CD8-positive, alpha-beta memory T cell (primary cell): ENCODE measurements at regions not wholly inside any gene's neighbourhood (a gene's known extent, or its start where the extent isn't known, plus 50 kb on each side); places are given as distances from the start of the nearest gene placed in this dataset.

Experiments used
- CTCF ChIA-PET: fragments of 350-600 bp; sonication (Branson Sonifier 250); formaldehyde crosslinking; loops from one replicate; lab custom pipeline; 2021; ENCODE audit warnings: antibody characterized with exemption; lab: Charles Lee
- POLR2A ChIA-PET: fragments of 350-600 bp; sonication (Branson Sonifier 250); formaldehyde crosslinking; loops from one replicate; lab custom pipeline; 2021; ENCODE audit warnings: antibody characterized with exemption; lab: Charles Lee
- DNase-seq, 5 donors: peaks; one replicate each; pipeline versions ENCODE4 v3.0.0 to v3.0.0-alpha.2; 2020 to 2022; ENCODE audit warnings: mixed read lengths in 1 of 5
- H3K27ac ChIP-seq: one replicate; pipeline ENCODE4 v1.7.0; 2013; ENCODE audit warnings: low read depth, mild to moderate bottlenecking, low read length, moderate library complexity
- H3K27me3 ChIP-seq: 2 replicates; pipeline ENCODE4 v1.7.0; 2013; ENCODE audit warnings: low read length, mild to moderate bottlenecking; ENCODE audit not compliant: insufficient read depth, poor library complexity, severe bottlenecking
- H3K36me3 ChIP-seq: 2 replicates; pipeline ENCODE4 v1.7.0; 2013; ENCODE audit warnings: mild to moderate bottlenecking, low read length, moderate library complexity; ENCODE audit not compliant: insufficient read depth
- H3K4me1 ChIP-seq: 2 replicates; pipeline ENCODE4 v1.7.0; 2013; ENCODE audit warnings: mild to moderate bottlenecking, low read length, moderate library complexity; ENCODE audit not compliant: insufficient read depth
- H3K4me3 ChIP-seq: 2 replicates; pipeline ENCODE4 v1.7.0; 2013; ENCODE audit warnings: mild to moderate bottlenecking, low read length
- H3K9me3 ChIP-seq: 2 replicates; pipeline ENCODE4 v1.7.0; 2013; ENCODE audit warnings: mild to moderate bottlenecking, low read length
- H3K27ac Mint-ChIP-seq, 8 donors: one replicate each; pipeline ENCODE4 v1.8.0; 2020 to 2021; ENCODE audit warnings: mixed read lengths in 8 of 8, mild to moderate bottlenecking in 6 of 8, inconsistent platforms in 3 of 8, moderate library complexity in 3 of 8
- H3K27me3 Mint-ChIP-seq, 2 donors: one replicate each; pipeline ENCODE4 v1.8.0; 2020 to 2021; ENCODE audit warnings: mixed read lengths in 2 of 2, mild to moderate bottlenecking in 1 of 2, moderate library complexity in 1 of 2
- H3K36me3 Mint-ChIP-seq, 3 donors: one replicate each; pipeline ENCODE4 v1.8.0; 2020 to 2021; ENCODE audit warnings: mixed read lengths in 3 of 3, inconsistent platforms in 1 of 3, mild to moderate bottlenecking in 1 of 3
- H3K4me1 Mint-ChIP-seq, 3 donors: one replicate each; pipeline ENCODE4 v1.8.0; 2020 to 2021; ENCODE audit warnings: mixed read lengths in 3 of 3, inconsistent platforms in 1 of 3, mild to moderate bottlenecking in 1 of 3
- H3K4me3 Mint-ChIP-seq, 7 donors: one replicate each; pipeline ENCODE4 v1.8.0; 2020 to 2021; ENCODE audit warnings: mixed read lengths in 7 of 7, mild to moderate bottlenecking in 6 of 7, moderate library complexity in 4 of 7, inconsistent platforms in 2 of 7
- H3K9me3 Mint-ChIP-seq, 5 donors: one replicate each; pipeline ENCODE4 v1.8.0; 2020 to 2022; ENCODE audit warnings: mixed read lengths in 5 of 5, mild to moderate bottlenecking in 3 of 5, moderate library complexity in 2 of 5, inconsistent platforms in 1 of 5

DNA sequence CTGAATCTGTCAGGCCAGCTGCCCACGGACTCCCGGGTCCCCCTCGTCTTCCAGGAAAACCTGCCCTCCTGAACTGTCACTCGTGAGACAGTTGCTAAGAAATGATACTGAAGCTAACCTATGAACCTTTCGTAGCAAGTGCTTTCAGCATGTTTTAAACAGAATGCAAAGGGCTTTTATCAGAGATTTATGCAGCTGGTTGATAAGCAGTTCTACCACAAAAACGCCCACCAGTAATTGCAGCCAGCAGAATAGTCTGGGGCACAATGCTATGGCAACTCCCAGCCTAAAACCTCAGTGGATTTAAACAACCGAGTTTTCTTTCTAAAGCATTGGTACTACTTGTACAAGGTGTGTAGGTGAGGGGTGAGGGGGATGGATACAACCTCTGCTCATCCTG lies 97.5 kb downstream of the IRX2 start:
- peaks cover 5 to 10% (median 5%) of the 10 kb centered on the region in 5 donors for H3K9me3 Mint-ChIP-seq
- POLR2A ChIA-PET = no interaction called here

DNA sequence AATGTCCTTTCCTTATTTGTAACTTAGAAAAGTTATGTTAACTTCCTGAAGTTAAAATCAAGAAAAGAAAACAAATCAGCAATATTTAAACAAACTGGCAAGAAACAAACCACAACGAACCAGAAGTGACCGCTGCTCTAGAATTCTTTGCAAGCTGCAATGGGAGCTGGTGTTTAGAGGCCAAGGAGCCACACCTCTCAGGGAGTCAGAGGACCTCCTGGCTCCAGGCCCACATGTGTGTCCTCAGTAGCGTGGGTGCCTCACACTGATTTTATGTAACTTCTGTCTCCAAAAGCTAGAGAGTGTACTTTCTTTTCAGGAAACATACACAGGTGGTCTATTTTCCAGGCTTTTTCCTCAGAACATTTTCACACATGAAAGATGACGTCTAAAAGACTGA lies 100.4 kb downstream of the IRX2 start:
- no peak for DNase-seq
- ChIA-PET CTCF (no interaction called here), POLR2A (no interaction called here)
- Mint-ChIP-seq H3K9me3 (peaks cover 0 to 10% (median 7%) of the 10 kb centered on the region in 5 donors), H3K4me1 (no peaks in the 10 kb centered on the region), H3K4me3 (no peak overlapping the region), H3K27ac (no peak overlapping the region), H3K27me3 (peaks cover 0 to 6% of the 10 kb centered on the region in 2 donors), H3K36me3 (no peaks in the 10 kb centered on the region)
- Histone ChIP-seq H3K27me3 (no peaks in the 10 kb centered on the region), H3K27ac (no peak overlapping the region), H3K9me3 (no peaks in the 10 kb centered on the region), H3K4me1 (no peaks in the 10 kb centered on the region), H3K4me3 (no peak overlapping the region), H3K36me3 (no peaks in the 10 kb centered on the region)

More for the DNA sequence above, 97.5 kb downstream of the IRX2 start:
- H3K27me3 ChIP-seq = no peaks in the 10 kb centered on the region
- Mint-ChIP-seq H3K27me3 (peaks cover 0 to 6% of the 10 kb centered on the region in 2 donors), H3K36me3 (no peaks in the 10 kb centered on the region), H3K27ac (no peak overlapping the region), H3K4me1 (no peaks in the 10 kb centered on the region), H3K4me3 (no peak overlapping the region)
- no peaks in the 10 kb centered on the region for H3K4me1 ChIP-seq
- no peaks in the 10 kb centered on the region for H3K36me3 ChIP-seq
- DNase-seq = no peak
- no peak overlapping the region for H3K4me3 ChIP-seq
- no peak overlapping the region for H3K27ac ChIP-seq
- H3K9me3 ChIP-seq = no peaks in the 10 kb centered on the region
- CTCF ChIA-PET = no interaction called here

DNA sequence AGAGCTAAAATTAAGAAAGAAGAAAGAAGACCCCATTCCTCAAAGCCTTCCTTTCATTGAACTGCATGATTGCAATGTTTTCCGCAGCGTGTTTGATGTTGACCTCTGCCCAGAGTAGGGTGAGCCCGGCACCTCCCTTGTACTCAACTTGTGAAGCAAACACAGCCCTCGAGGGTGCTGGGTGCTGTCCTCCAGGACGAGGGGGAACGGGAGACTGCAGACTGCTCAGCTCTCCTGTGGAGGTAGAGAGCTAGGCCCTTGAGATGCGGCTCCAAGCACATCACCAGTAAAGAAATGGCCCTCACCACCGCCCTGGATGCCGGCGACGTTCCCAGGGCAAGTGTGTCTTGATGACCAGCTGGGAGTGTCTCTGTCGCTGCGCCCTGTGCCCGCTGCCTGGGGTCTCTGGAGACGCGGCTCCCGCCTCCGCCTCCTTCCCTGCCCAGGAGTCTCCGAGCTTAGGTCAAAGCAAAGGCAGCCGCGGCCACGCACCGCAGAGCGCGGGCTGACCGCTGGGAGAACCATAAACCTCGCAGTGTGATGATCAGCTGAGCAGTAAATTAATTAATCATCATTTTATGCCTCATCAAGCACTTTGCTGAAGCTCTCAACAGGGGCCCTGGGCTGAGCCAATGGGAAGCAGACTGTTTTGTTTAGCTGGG lies 108.7 kb downstream of the IRX2 start:
- no peaks in the 10 kb centered on the region for H3K27me3 Mint-ChIP-seq
- no peaks in the 10 kb centered on the region for H3K4me1 Mint-ChIP-seq
- H3K27ac Mint-ChIP-seq = peak overlapping the region in 1 of 8 donors; percentile 6
- H3K4me3 Mint-ChIP-seq = no peak overlapping the region
- no peaks in the 10 kb centered on the region for H3K27me3 ChIP-seq
- H3K27ac ChIP-seq = no peak overlapping the region
- H3K9me3 Mint-ChIP-seq = peaks cover 0 to 5% (median 4%) of the 10 kb centered on the region in 5 donors
- H3K36me3 Mint-ChIP-seq = no peaks in the 10 kb centered on the region
- H3K9me3 ChIP-seq = no peaks in the 10 kb centered on the region
- no peak overlapping the region for H3K4me3 ChIP-seq
- POLR2A ChIA-PET = no interaction called here
- CTCF ChIA-PET = no interaction called here
- no peaks in the 10 kb centered on the region for H3K36me3 ChIP-seq
- no peaks in the 10 kb centered on the region for H3K4me1 ChIP-seq
- no peak for DNase-seq

DNA sequence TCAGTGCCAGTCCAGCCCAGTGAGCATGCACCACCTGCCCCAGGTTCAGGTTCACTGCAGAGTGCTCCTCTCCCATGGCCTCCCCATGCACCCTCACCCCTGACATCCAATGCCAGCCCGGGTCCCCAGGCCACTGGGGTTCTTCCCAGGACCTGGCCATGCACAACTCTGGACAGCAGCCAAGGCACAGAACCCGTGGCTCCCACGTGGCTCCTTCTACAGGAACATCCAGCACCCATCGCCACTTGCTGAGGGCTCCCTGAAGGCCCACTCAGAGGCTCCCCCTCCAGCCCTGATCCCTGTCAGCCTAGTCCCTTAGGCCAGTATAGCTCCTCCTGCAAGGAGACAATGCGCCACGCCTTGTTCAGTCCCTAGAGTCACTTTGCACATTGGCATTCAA lies 110.8 kb downstream of the IRX2 start:
- DNase-seq = no peak
- H3K4me3 ChIP-seq = no peak overlapping the region
- CTCF ChIA-PET = no interaction called here
- H3K27ac ChIP-seq = no peak overlapping the region
- no peaks in the 10 kb centered on the region for H3K36me3 Mint-ChIP-seq
- no peaks in the 10 kb centered on the region for H3K27me3 ChIP-seq
- H3K4me3 Mint-ChIP-seq = no peak overlapping the region
- no peaks in the 10 kb centered on the region for H3K36me3 ChIP-seq
- H3K27ac Mint-ChIP-seq = no peak overlapping the region
- POLR2A ChIA-PET = no interaction called here
- no peaks in the 10 kb centered on the region for H3K4me1 Mint-ChIP-seq
- no peaks in the 10 kb centered on the region for H3K27me3 Mint-ChIP-seq
- peaks cover 0 to 7% (median 4%) of the 10 kb centered on the region in 5 donors for H3K9me3 Mint-ChIP-seq
- no peaks in the 10 kb centered on the region for H3K4me1 ChIP-seq
- no peaks in the 10 kb centered on the region for H3K9me3 ChIP-seq

DNA sequence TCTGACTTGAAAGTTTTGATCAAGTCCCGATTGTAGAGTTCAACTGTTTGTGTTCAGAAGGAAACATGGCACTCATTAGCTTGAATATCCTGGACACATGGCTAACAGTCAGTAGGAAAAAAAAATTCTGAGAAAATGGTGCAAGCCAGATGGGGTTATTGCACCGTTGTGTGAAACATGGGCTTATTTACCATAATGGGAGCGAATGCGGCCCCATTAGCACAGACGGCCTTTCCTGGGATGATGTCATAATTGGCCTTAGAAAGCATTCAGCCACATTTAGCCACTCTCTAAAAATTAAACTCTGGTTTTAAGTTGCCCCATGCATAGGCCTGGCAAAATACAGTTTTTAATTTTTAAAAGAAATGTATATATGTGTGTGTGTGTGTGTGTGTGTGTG lies 112.1 kb downstream of the IRX2 start:
- no peaks in the 10 kb centered on the region for H3K4me1 ChIP-seq
- Mint-ChIP-seq H3K27me3 (no peaks in the 10 kb centered on the region), H3K4me1 (no peaks in the 10 kb centered on the region), H3K36me3 (no peaks in the 10 kb centered on the region), H3K4me3 (no peak overlapping the region), H3K27ac (no peak overlapping the region), H3K9me3 (peaks cover 0 to 9% (median 4%) of the 10 kb centered on the region in 5 donors)
- H3K36me3 ChIP-seq = no peaks in the 10 kb centered on the region
- no peaks in the 10 kb centered on the region for H3K27me3 ChIP-seq
- no peaks in the 10 kb centered on the region for H3K9me3 ChIP-seq
- no peak overlapping the region for H3K4me3 ChIP-seq
- ChIA-PET CTCF (no interaction called here), POLR2A (no interaction called here)
- no peak for DNase-seq
- no peak overlapping the region for H3K27ac ChIP-seq

DNA sequence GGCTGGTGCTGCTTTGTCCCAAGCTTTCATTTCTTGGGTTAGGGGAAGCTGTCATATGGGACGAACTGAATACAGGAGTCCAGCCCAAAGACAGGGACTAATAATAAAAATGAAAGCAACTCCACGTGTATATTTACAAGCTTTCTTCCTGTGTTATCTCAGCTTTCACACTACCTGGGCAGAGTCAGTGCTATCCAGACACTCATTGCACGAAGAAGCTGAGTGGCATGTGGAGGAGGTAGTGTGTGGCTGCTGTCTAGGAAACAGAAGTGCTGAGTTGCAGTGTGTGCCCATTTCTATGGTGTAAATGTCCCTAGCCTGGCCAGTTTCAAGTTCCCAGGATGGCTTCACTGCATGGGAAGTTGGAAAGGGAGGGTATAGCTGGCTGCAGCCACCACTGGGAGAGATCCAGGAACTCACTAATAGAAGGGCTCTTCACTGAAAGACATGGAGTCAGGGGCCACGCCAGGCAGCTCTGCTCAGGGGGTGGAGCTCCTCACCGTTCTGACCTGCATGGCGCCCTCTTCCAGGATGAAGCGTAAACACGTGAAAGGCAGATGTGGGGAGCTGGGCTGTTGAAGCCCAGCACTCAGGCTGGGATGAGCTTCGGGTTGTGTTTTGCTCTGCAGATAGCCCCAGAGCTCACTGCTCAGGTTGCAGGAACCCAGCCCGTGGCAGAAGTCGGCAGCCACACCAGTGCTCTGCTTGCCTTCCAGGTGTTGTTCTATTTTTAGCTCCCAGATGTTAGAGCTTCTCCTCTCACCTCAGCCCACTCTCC lies 116.9 kb downstream of the IRX2 start:
- ChIA-PET POLR2A (no interaction called here), CTCF (no interaction called here)
- no peak overlapping the region for H3K27ac Mint-ChIP-seq

DNA sequence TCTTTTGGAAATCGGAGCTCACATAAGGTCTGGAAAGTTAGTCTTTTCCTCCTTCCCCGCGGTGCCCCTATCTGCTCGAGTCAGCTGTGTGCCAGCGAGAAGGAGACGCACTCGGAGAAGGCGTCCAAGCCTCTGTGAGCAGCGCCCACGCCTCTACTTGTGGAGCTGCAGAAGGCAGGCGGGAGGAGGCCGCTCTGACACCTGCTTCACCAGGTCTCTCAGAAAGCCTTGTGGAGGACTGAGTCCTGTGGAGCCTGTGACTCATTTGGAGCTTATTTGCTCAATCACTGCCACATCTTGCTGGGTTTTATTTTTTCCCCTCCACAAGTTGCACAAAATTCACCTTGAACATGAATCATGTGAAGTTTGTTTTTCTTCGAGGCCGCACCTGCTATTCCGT lies 117.5 kb downstream of the IRX2 start:
- H3K27me3 ChIP-seq = no peaks in the 10 kb centered on the region
- no peaks in the 10 kb centered on the region for H3K9me3 ChIP-seq
- H3K4me1 ChIP-seq = no peaks in the 10 kb centered on the region
- ChIA-PET CTCF (no interaction called here), POLR2A (no interaction called here)
- H3K27ac ChIP-seq = no peak overlapping the region
- peaks cover 1 to 9% (median 4%) of the 10 kb centered on the region in 5 donors for H3K9me3 Mint-ChIP-seq
- no peaks in the 10 kb centered on the region for H3K27me3 Mint-ChIP-seq
- H3K36me3 Mint-ChIP-seq = no peaks in the 10 kb centered on the region
- H3K4me1 Mint-ChIP-seq = no peaks in the 10 kb centered on the region
- H3K4me3 Mint-ChIP-seq = no peak overlapping the region
- DNase-seq = no peak
- no peak overlapping the region for H3K27ac Mint-ChIP-seq
- H3K36me3 ChIP-seq = no peaks in the 10 kb centered on the region
- no peak overlapping the region for H3K4me3 ChIP-seq

More for the DNA sequence above, 116.9 kb downstream of the IRX2 start:
- Mint-ChIP-seq H3K4me1 (no peaks in the 10 kb centered on the region), H3K4me3 (no peak overlapping the region), H3K36me3 (no peaks in the 10 kb centered on the region), H3K27me3 (no peaks in the 10 kb centered on the region), H3K9me3 (peaks cover 1 to 9% (median 4%) of the 10 kb centered on the region in 5 donors)
- Histone ChIP-seq H3K36me3 (no peaks in the 10 kb centered on the region), H3K27me3 (no peaks in the 10 kb centered on the region), H3K4me3 (no peak overlapping the region), H3K9me3 (no peaks in the 10 kb centered on the region), H3K27ac (no peak overlapping the region), H3K4me1 (no peaks in the 10 kb centered on the region)
- no peak for DNase-seq

DNA sequence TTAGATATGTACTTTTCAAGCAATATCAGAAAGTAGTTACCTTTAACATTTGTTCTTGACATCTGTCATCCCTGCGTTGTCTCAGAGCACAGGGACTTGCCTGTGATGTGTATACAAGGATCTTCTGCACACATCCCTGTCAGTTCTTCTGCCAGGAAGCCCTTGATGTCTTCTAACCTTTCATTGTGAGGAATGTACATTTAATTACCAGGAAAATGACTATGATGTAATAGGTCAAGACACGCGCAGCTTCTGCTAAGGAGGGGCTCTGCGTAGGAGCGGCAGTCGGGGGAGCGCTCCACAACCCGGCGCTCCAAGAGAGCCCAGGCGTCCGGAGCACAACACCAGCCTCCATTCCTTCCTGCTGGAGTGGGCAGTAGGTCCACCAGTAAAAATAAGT lies 119.7 kb downstream of the IRX2 start:
- H3K36me3 ChIP-seq = no peaks in the 10 kb centered on the region
- H3K36me3 Mint-ChIP-seq = no peaks in the 10 kb centered on the region
- no peak overlapping the region for H3K27ac Mint-ChIP-seq
- no peaks in the 10 kb centered on the region for H3K9me3 ChIP-seq
- no peaks in the 10 kb centered on the region for H3K27me3 ChIP-seq
- POLR2A ChIA-PET = no interaction called here
- no peak overlapping the region for H3K4me3 ChIP-seq
- CTCF ChIA-PET = no interaction called here
- H3K9me3 Mint-ChIP-seq = peaks cover 2 to 7% (median 5%) of the 10 kb centered on the region in 5 donors
- no peaks in the 10 kb centered on the region for H3K4me1 ChIP-seq
- DNase-seq = no peak
- no peaks in the 10 kb centered on the region for H3K27me3 Mint-ChIP-seq
- no peaks in the 10 kb centered on the region for H3K4me1 Mint-ChIP-seq
- H3K27ac ChIP-seq = no peak overlapping the region
- no peak overlapping the region for H3K4me3 Mint-ChIP-seq
